A549 (cell line): ENCODE measurements at regions not wholly inside any gene's neighbourhood (a gene's known extent, or its start where the extent isn't known, plus 50 kb on each side); places are given as distances from the start of the nearest gene placed in this dataset.

Experiments used
- ATAC-seq, 2 experiments: fragments of 200-7000 bp in 1 of 2; fragments of >200 bp in 1 of 2; cut with Nextera tagmentation in 1 of 2; cut with Tn5 transposase in 1 of 2; 3 replicates each; pipeline versions ENCODE4 v1.8.0 to v1.9.1; 2018 to 2020; ENCODE audit warnings: mild to moderate bottlenecking in 1 of 2, moderate library complexity in 1 of 2
- CTCF ChIA-PET: fragments of 300-600 bp; sonication (Branson Sonifier 250); formaldehyde crosslinking; extraction: SDS; loops from one replicate; lab custom pipeline; 2021; ENCODE audit warnings: antibody characterized with exemption, inconsistent platforms; lab: Yijun Ruan, JAX
- POLR2A ChIA-PET: fragments of 350-600 bp; formaldehyde crosslinking; extraction: SDS; loops from one replicate; lab custom pipeline; 2021; ENCODE audit warnings: antibody characterized with exemption, inconsistent platforms; lab: Yijun Ruan, JAX
- DNase-seq, 2 experiments: peaks; one replicate each; pipeline versions ENCODE4 v3.0.0 to v3.0.0-alpha.2; 2011 to 2016; ENCODE audit warnings: low read depth in 1 of 2, low spot score in 1 of 2
- FAIRE-seq: peaks from 2 replicates; lab custom pipeline; 2011; peaks lifted over from hg19 to GRCh38; lab: Jason Lieb, UNC
- H3K27ac ChIP-seq, 2 experiments: fragments of >200 bp; sonication (Bioruptor Twin); formaldehyde crosslinking; 3 replicates each; pipeline ENCODE4 v1.5.1; 2016 to 2017
- H3K4me1 ChIP-seq: fragments of >200 bp; sonication (Bioruptor Twin); formaldehyde crosslinking; 3 replicates; pipeline ENCODE4 v1.6.1; 2016
- H3K4me2 ChIP-seq: fragments of >200 bp; sonication (Bioruptor Twin); formaldehyde crosslinking; 3 replicates; pipeline ENCODE4 v1.6.1; 2016
- H3K4me3 ChIP-seq: fragments of >200 bp; sonication (Bioruptor Twin); formaldehyde crosslinking; 3 replicates; pipeline ENCODE4 v1.5.1; 2016
- H3K9me3 ChIP-seq: fragments of >200 bp; sonication (Bioruptor Twin); formaldehyde crosslinking; 3 replicates; pipeline ENCODE4 v1.6.1; 2016
- BCL3 ChIP-seq: fragments of >200 bp; sonication (Bioruptor Twin); formaldehyde crosslinking; IDR thresholded peaks from 3 replicates; pipeline ENCODE4 v1.6.1; 2016
- CHD2 ChIP-seq: fragments of 150-350 bp; IDR thresholded peaks from 2 replicates; pipeline ENCODE4 v1.6.1; 2014; ENCODE audit warnings: low read length; ENCODE audit not compliant: partially characterized antibody
- E2F6 ChIP-seq: IDR thresholded peaks from 2 replicates; pipeline ENCODE4 v1.6.1; 2012; ENCODE audit warnings: low read depth, borderline replicate concordance
- EHMT2 ChIP-seq: fragments of 200-600 bp; sonication (generic); IDR thresholded peaks from 2 replicates; pipeline ENCODE4 v1.6.1; 2016; ENCODE audit warnings: antibody characterized with exemption, low read depth, mild to moderate bottlenecking, moderate library complexity
- ELK1 ChIP-seq: fragments of 150-350 bp; IDR thresholded peaks from 2 replicates; pipeline ENCODE4 v1.6.1; 2014; ENCODE audit warnings: low read depth, mild to moderate bottlenecking, low read length
- HES2 ChIP-seq: fragments of >200 bp; sonication (Bioruptor Twin); formaldehyde crosslinking; IDR thresholded peaks from 2 replicates; pipeline ENCODE4 v1.6.1; 2016
- HOXA7 ChIP-seq: fragments of 250-450 bp; sonication (Bioruptor Pico); IDR thresholded peaks from 2 replicates; pipeline ENCODE4 v1.5.0; 2020; ENCODE audit warnings: mild to moderate bottlenecking, moderate library complexity
- HOXB5 ChIP-seq: fragments of 250-450 bp; sonication (Bioruptor Pico); IDR thresholded peaks from 2 replicates; pipeline ENCODE4 v1.5.0; 2020; ENCODE audit warnings: mild to moderate bottlenecking, moderate library complexity
- JUNB ChIP-seq: fragments of >200 bp; sonication (Bioruptor Twin); formaldehyde crosslinking; IDR thresholded peaks from 2 replicates; pipeline ENCODE4 v1.6.1; 2016
- KDM5A ChIP-seq: fragments of 200-600 bp; sonication (generic); IDR thresholded peaks from 2 replicates; pipeline ENCODE4 v1.6.1; 2016; ENCODE audit warnings: antibody characterized with exemption, mild to moderate bottlenecking
- MAZ ChIP-seq: fragments of 150-350 bp; IDR thresholded peaks from 2 replicates; pipeline ENCODE4 v1.6.1; 2014; ENCODE audit warnings: antibody characterized with exemption, low read depth, low read length, borderline replicate concordance
- MYC ChIP-seq: IDR thresholded peaks from 2 replicates; pipeline ENCODE4 v1.6.1; 2012; ENCODE audit warnings: mild to moderate bottlenecking, inconsistent platforms, low read length, improper control_type of control experiment, borderline replicate concordance
- NFE2L2 ChIP-seq: fragments of 150-350 bp; conservative IDR thresholded peaks from 2 replicates; pipeline ENCODE4 v1.6.1; 2014; ENCODE audit warnings: low read length
- POLR2A ChIP-seq: IDR thresholded peaks from 2 replicates; pipeline ENCODE4 v1.6.1; 2012; ENCODE audit warnings: mild to moderate bottlenecking, low read length
- REST ChIP-seq: fragments of 200-600 bp; sonication (generic); IDR thresholded peaks from 2 replicates; pipeline ENCODE4 v1.6.1; 2016; ENCODE audit warnings: antibody characterized with exemption, mild to moderate bottlenecking, moderate library complexity
- RFX5 ChIP-seq: fragments of 450-650 bp; IDR thresholded peaks from 2 replicates; pipeline ENCODE4 v1.7.1; 2014; ENCODE audit warnings: antibody characterized with exemption, mild to moderate bottlenecking, moderate library complexity
- RNF2 ChIP-seq: fragments of 200-600 bp; sonication (generic); IDR thresholded peaks from 2 replicates; pipeline ENCODE4 v1.6.1; 2016; ENCODE audit warnings: low read depth, mild to moderate bottlenecking, antibody characterized with exemption, moderate library complexity, borderline replicate concordance
- SREBF2 ChIP-seq: fragments of 450-650 bp; IDR thresholded peaks from 2 replicates; pipeline ENCODE4 v1.6.1; 2014; ENCODE audit warnings: mild to moderate bottlenecking, moderate library complexity
- ZSCAN20 ChIP-seq: fragments of 250-450 bp; sonication (Bioruptor Pico); IDR thresholded peaks from 2 replicates; pipeline ENCODE4 v1.8.0; 2022; ENCODE audit warnings: mild to moderate bottlenecking, moderate library complexity
- WGBS: methylation state at CpG from one replicate; pipeline ENCODE4 v1.1.6; 2017; ENCODE audit errors: missing lambda C conversion rate; 5-methylcytosine and 5-hydroxymethylcytosine counted together

GRCh38 chr11:130615561-130615960 is 167.1 kb downstream of the ADAMTS15 start:
- no peak for FAIRE-seq
- Histone ChIP-seq H3K4me3 (no peak overlapping the region), H3K4me1 (peaks cover 28% of the 10 kb centered on the region), H3K27ac (no peak overlapping the region), H3K9me3 (no peaks in the 10 kb centered on the region), H3K4me2 (no peak overlapping the region)
- ChIA-PET CTCF (no interaction called here), POLR2A (no interaction called here)
- 82% methylated on average over 3 of the region's 3 CpGs for WGBS
- no peak for DNase-seq
- ATAC-seq: no peak
- no peak for TF ChIP-seq BCL3
- no peak for TF ChIP-seq ZSCAN20 (CRISPR knock-in tag)
- no peak for TF ChIP-seq JUNB
- TF ChIP-seq MYC: no peak
- TF ChIP-seq EHMT2: no peak
- TF ChIP-seq MAZ: no peak
- TF ChIP-seq POLR2A: no peak
- no peak for TF ChIP-seq HES2

- no peak for ATAC-seq
- Histone ChIP-seq H3K27ac (no peak overlapping the region), H3K4me1 (peaks cover 19% of the 10 kb centered on the region), H3K9me3 (no peaks in the 10 kb centered on the region), H3K4me3 (no peak overlapping the region), H3K4me2 (no peak overlapping the region)
- CTCF ChIA-PET: no interaction called here
- POLR2A ChIA-PET: no interaction called here
- no peak for DNase-seq
- FAIRE-seq: no peak
- TF ChIP-seq NFE2L2 (no peak), CHD2 (no peak), KDM5A (no peak), BCL3 (no peak), MYC (no peak), JUNB (no peak), E2F6 (no peak), HOXB5 (CRISPR knock-in tag) (no peak), SREBF2 (no peak), EHMT2 (no peak), RNF2 (no peak), HOXA7 (CRISPR knock-in tag) (no peak), ZSCAN20 (CRISPR knock-in tag) (no peak), RFX5 (no peak), ELK1 (no peak), REST (no peak)
- WGBS: 83% methylated on average over 3 of the region's 3 CpGs
Measured at GRCh38 chr11:130616573-130616972, 168.1 kb downstream of the ADAMTS15 start.
